Endothelial cell (in vitro differentiated cells): ENCODE measurements at regions not wholly inside any gene's neighbourhood (a gene's known extent, or its start where the extent isn't known, plus 50 kb on each side); places are given as distances from the start of the nearest gene placed in this dataset.

ENCODE experiments used
- DNase-seq: peaks from one replicate; pipeline ENCODE4 v3.0.0; 2021; ENCODE audit warnings: low spot score
- H3K27ac Mint-ChIP-seq: one replicate; pipeline ENCODE4 v1.8.0; 2021; ENCODE audit warnings: mixed read lengths, inconsistent platforms; ENCODE audit not compliant: unreplicated experiment
- H3K27me3 Mint-ChIP-seq: one replicate; pipeline ENCODE4 v1.8.0; 2021; ENCODE audit warnings: mild to moderate bottlenecking, moderate library complexity, mixed read lengths, inconsistent platforms; ENCODE audit not compliant: unreplicated experiment
- H3K36me3 Mint-ChIP-seq: one replicate; pipeline ENCODE4 v1.8.0; 2021; ENCODE audit warnings: mild to moderate bottlenecking, low read depth, mixed read lengths, inconsistent platforms; ENCODE audit not compliant: unreplicated experiment
- H3K4me1 Mint-ChIP-seq: one replicate; pipeline ENCODE4 v1.8.0; 2021; ENCODE audit warnings: mild to moderate bottlenecking, mixed read lengths, inconsistent platforms; ENCODE audit not compliant: unreplicated experiment
- H3K4me3 Mint-ChIP-seq: one replicate; pipeline ENCODE4 v1.8.0; 2021; ENCODE audit warnings: mild to moderate bottlenecking, mixed read lengths, inconsistent platforms; ENCODE audit not compliant: unreplicated experiment
- H3K9me3 Mint-ChIP-seq: one replicate; pipeline ENCODE4 v1.8.0; 2021; ENCODE audit warnings: mixed read lengths, inconsistent platforms; ENCODE audit not compliant: unreplicated experiment
- CTCF ChIP-seq: fragments of 200-600 bp; sonication (generic); IDR thresholded peaks from one replicate; pipeline ENCODE4 v1.5.0; 2021; ENCODE audit warnings: antibody characterized with exemption; ENCODE audit not compliant: unreplicated experiment

GRCh38 chr10:1947464-1948003, 210.2 kb upstream of the ADARB2 start:
- Mint-ChIP-seq H3K4me3 (no peak overlapping the region), H3K9me3 (no peaks in the 10 kb centered on the region), H3K36me3 (no peaks in the 10 kb centered on the region), H3K27me3 (peaks cover 6% of the 10 kb centered on the region), H3K4me1 (peaks cover 1% of the 10 kb centered on the region), H3K27ac (no peak overlapping the region)
- no peak for DNase-seq
- no peak for TF ChIP-seq CTCF

DNA sequence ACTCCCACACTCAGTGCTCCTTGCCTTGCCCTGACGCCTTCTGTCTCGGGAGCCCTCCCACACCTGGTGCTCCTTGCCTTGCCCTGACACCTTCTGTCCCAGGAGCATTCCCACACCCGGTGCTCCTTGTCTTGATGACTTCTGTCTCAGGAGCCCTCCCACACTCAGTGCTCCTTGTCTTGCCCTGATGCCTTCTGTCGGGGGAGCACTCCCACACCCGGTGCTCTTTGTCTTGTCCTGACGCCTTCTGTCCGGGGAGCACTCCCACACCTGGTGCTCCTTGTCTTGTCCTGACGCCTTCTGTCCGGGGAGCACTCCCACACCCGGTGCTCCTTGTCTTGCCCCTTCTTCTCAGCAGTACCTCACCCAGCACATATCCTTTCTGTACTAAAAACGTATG, 207.2 kb upstream of the ADARB2 start:
- DNase-seq, result no peak
- H3K4me1 Mint-ChIP-seq, result peaks cover 3% of the 10 kb centered on the region
- peak overlapping the region; percentile 12 for H3K4me3 Mint-ChIP-seq
- H3K27ac Mint-ChIP-seq, result no peak overlapping the region
- H3K36me3 Mint-ChIP-seq, result no peaks in the 10 kb centered on the region
- TF ChIP-seq CTCF, result no peak
- peaks cover 3% of the 10 kb centered on the region for H3K27me3 Mint-ChIP-seq
- H3K9me3 Mint-ChIP-seq, result no peaks in the 10 kb centered on the region

GRCh38 chr10:1942478-1942877, 205.2 kb upstream of the ADARB2 start:
- Mint-ChIP-seq H3K36me3 (no peaks in the 10 kb centered on the region), H3K4me1 (peaks cover 3% of the 10 kb centered on the region), H3K27ac (no peak overlapping the region), H3K9me3 (no peaks in the 10 kb centered on the region), H3K4me3 (no peak overlapping the region), H3K27me3 (peaks cover 3% of the 10 kb centered on the region)
- no peak for TF ChIP-seq CTCF
- no peak for DNase-seq

DNA sequence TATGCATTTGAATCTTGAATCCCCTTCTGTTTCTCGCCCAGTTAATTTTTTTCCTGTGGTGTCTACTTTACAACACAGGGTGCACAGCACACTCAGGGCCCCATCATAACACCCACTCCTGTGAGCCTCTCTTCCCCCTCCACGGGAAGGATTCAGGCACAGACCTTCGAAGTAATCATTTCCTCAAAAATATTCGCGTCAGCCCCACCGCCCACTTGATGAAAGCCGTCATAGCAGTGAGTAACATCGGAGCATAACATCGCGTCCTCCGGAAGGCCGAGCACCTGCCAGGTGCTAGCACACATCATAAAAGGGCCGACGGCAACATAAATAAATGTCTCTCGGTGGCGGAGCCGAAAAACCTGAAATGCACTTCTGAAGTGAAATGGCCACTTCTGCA, 201.7 kb upstream of the ADARB2 start:
- no peaks in the 10 kb centered on the region for H3K9me3 Mint-ChIP-seq
- no peaks in the 10 kb centered on the region for H3K36me3 Mint-ChIP-seq
- no peak for DNase-seq
- peaks cover 5% of the 10 kb centered on the region for H3K27me3 Mint-ChIP-seq
- H3K4me3 Mint-ChIP-seq, result no peak overlapping the region
- no peak for TF ChIP-seq CTCF
- no peak overlapping the region for H3K27ac Mint-ChIP-seq
- peaks cover 3% of the 10 kb centered on the region for H3K4me1 Mint-ChIP-seq

DNA sequence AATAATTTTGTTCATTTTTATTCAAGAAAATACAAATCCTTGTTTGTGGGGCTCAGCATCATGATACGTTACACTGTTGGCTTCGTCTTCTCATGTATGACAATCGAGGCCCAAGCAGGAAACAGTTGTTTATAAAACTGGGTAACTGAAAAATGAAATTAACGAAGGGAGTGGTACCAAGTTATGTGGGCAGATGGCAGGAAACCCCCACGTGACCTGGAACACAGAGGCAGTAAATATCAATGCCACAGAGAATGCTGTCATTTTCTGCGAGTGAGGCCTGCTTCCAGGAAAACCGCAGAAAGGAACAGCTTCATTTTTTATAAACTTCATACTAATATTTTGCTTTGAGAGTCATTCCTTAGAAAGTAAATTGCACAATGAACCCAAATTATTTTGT, 201.0 kb upstream of the ADARB2 start:
- TF ChIP-seq CTCF, result no peak
- Mint-ChIP-seq H3K4me1 (peaks cover 3% of the 10 kb centered on the region), H3K36me3 (no peaks in the 10 kb centered on the region), H3K9me3 (no peaks in the 10 kb centered on the region), H3K4me3 (no peak overlapping the region), H3K27ac (no peak overlapping the region), H3K27me3 (peaks cover 5% of the 10 kb centered on the region)
- DNase-seq, result no peak
